HEK293 (cell line): ENCODE measurements at regions not wholly inside any gene's neighbourhood (a gene's known extent, or its start where the extent isn't known, plus 50 kb on each side); places are given as distances from the start of the nearest gene placed in this dataset.
"Not testable (repeated sequence)": the region's sequence is repeated elsewhere in the genome, so short reads cannot be mapped to it uniquely, and the experiment has no call there.

Experiments
- ATF2 ChIP-seq: fragments of 450-650 bp; formaldehyde crosslinking; IDR thresholded peaks from 2 replicates; pipeline ENCODE4 v1.5.1; 2016; ENCODE audit warnings: missing biosample characterization, missing genetic modification characterization, low read depth
- CTCF ChIP-seq: fragments of 450-650 bp; formaldehyde crosslinking; IDR thresholded peaks from 2 replicates; pipeline ENCODE4 v1.5.1; 2016; ENCODE audit warnings: missing biosample characterization, missing genetic modification characterization

- TF ChIP-seq CTCF, ATF2: not testable (repeated sequence)
Measured at GRCh38 chr7:57659226-57659625, 209.2 kb downstream of the ZNF716 start.
